Fibroblast of villous mesenchyme (primary cell): ENCODE measurements at regions not wholly inside any gene's neighbourhood (a gene's known extent, or its start where the extent isn't known, plus 50 kb on each side); places are given as distances from the start of the nearest gene placed in this dataset.

Experiments used
- DNase-seq: peaks from one replicate; pipeline ENCODE4 v3.0.0-alpha.2; 2010; ENCODE audit warnings: low read depth
- H3K4me3 ChIP-seq: 2 replicates; pipeline ENCODE4 v1.5.1; 2011; ENCODE audit warnings: low read depth, mild to moderate bottlenecking, low read length
- CTCF ChIP-seq: IDR thresholded peaks from 2 replicates; pipeline ENCODE4 v1.5.1; 2012; ENCODE audit warnings: low read depth, mild to moderate bottlenecking, low read length; ENCODE audit not compliant: insufficient read depth

GRCh38 chr1:23639460-23640095 is 52.0 kb upstream of the RPL11 start:
- no peak for DNase-seq
- TF ChIP-seq CTCF = no peak
- H3K4me3 ChIP-seq = no peak overlapping the region

GRCh38 chr1:23638786-23639241 is 52.8 kb upstream of the RPL11 start:
- H3K4me3 ChIP-seq = no peak overlapping the region
- no peak for TF ChIP-seq CTCF
- DNase-seq = peak; percentile 44

GRCh38 chr1:23638188-23638619 is 53.4 kb upstream of the RPL11 start:
- no peak overlapping the region for H3K4me3 ChIP-seq
- no peak for TF ChIP-seq CTCF
- DNase-seq = peak; percentile 20

- DNase-seq = no peak
- TF ChIP-seq CTCF = no peak
- H3K4me3 ChIP-seq = no peak overlapping the region
Observed at GRCh38 chr1:23636009-23636408, 55.6 kb upstream of the RPL11 start.

- DNase-seq = peak; percentile 84
- TF ChIP-seq CTCF = peak; percentile 88
Observed at GRCh38 chr1:23634840-23635651, 56.6 kb upstream of the RPL11 start.

GRCh38 chr1:23634518-23634839 is 57.1 kb upstream of the RPL11 start:
- TF ChIP-seq CTCF = no peak
- no peak for DNase-seq
- no peak overlapping the region for H3K4me3 ChIP-seq

More at GRCh38 chr1:23634840-23635651, 56.6 kb upstream of the RPL11 start:
- H3K4me3 ChIP-seq = peak overlapping the region; percentile 47
